ENCODE measurements at regions not wholly inside any gene's neighbourhood (a gene's known extent, or its start where the extent isn't known, plus 50 kb on each side); places are given as distances from the start of the nearest gene placed in this dataset.

DNA sequence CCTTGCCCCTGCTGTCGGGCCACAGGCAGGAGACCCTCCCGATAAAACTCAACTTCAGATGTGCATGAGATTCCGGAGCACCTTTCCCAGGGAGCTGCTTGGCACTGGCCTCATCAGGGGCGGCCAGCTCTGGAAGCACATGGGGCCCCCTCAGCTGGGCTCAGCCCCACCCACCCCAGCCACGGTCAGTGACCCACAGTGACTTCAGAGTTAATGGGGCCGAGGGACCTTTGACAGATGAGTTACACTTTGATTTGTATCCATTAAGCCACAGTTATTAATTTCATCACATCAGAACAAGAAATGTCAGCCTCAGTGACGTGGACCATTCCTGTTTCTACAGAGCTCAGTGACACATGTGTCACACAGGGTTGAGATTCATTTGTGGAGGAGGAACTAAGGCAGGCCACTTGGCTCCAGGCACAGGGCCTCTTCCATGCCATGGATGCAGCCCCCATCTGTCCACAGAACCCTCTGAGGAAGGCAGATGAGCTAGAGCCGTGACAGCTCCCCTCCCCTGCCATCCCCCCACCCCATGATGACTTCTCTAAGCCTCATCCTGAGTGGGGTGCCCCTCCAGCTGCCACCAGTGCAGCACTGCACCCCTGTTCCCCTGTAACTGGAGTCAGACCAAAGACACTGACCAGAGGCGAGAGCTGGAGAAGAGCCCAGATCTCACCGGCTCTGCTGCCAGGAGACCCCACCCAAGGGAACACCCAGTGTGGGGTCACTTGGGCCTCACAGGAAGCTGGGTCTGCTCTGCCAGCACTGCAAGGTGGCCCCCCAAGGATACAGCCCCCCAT, 69.4 kb upstream of the ADAMTS2 start:
- Mint-ChIP-seq H3K36me3 (ENCODE audit: low read depth, unreplicated experiment) (no peaks in the 10 kb centered on the region), H3K4me1 (ENCODE audit: low read depth, unreplicated experiment) (no peaks in the 10 kb centered on the region), H3K27me3 (ENCODE audit: low read depth, unreplicated experiment) (peaks cover 25% of the 10 kb centered on the region), H3K4me3 (ENCODE audit: unreplicated experiment) (no peak overlapping the region), H3K27ac (ENCODE audit: unreplicated experiment) (no peak overlapping the region), H3K9me3 (ENCODE audit: unreplicated experiment) (peaks cover 2% of the 10 kb centered on the region)
- Histone ChIP-seq H2AFZ (ENCODE audit: low read depth, low read length) (no peak overlapping the region), H3K4me3 (ENCODE audit: insufficient read depth, low read depth, low read length) (no peak overlapping the region), H4K20me1 (ENCODE audit: insufficient read depth, low read length) (no peaks in the 10 kb centered on the region), H3K9me3 (ENCODE audit: insufficient read depth, low read depth, low read length) (no peaks in the 10 kb centered on the region), H3K36me3 (ENCODE audit: insufficient read depth, low read length) (no peaks in the 10 kb centered on the region), H3K9ac (ENCODE audit: low read length) (no peak overlapping the region), H3K4me1 (ENCODE audit: insufficient read depth, low read length) (no peaks in the 10 kb centered on the region), H3K4me2 (ENCODE audit: low read length) (no peak overlapping the region), H3K27me3 (ENCODE audit: insufficient read depth, low read length) (no peaks in the 10 kb centered on the region), H3K27ac (ENCODE audit: low read depth, low read length) (no peak overlapping the region), H3K79me2 (ENCODE audit: insufficient read depth, low read length) (no peaks in the 10 kb centered on the region)
- no peak for FAIRE-seq
- DNase-seq (ENCODE audit: low read depth), result no peak
- TF ChIP-seq, protein P1, sequence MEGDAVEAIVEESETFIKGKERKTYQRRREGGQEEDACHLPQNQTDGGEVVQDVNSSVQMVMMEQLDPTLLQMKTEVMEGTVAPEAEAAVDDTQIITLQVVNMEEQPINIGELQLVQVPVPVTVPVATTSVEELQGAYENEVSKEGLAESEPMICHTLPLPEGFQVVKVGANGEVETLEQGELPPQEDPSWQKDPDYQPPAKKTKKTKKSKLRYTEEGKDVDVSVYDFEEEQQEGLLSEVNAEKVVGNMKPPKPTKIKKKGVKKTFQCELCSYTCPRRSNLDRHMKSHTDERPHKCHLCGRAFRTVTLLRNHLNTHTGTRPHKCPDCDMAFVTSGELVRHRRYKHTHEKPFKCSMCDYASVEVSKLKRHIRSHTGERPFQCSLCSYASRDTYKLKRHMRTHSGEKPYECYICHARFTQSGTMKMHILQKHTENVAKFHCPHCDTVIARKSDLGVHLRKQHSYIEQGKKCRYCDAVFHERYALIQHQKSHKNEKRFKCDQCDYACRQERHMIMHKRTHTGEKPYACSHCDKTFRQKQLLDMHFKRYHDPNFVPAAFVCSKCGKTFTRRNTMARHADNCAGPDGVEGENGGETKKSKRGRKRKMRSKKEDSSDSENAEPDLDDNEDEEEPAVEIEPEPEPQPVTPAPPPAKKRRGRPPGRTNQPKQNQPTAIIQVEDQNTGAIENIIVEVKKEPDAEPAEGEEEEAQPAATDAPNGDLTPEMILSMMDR (IDR thresholded peaks at IDR 0.05; ENCODE audit: insufficient read depth, low read depth, low read length), result no peak
- no peak for TF ChIP-seq EZH2 (IDR thresholded peaks at IDR 0.05; ENCODE audit: insufficient read depth, low read length)

DNA sequence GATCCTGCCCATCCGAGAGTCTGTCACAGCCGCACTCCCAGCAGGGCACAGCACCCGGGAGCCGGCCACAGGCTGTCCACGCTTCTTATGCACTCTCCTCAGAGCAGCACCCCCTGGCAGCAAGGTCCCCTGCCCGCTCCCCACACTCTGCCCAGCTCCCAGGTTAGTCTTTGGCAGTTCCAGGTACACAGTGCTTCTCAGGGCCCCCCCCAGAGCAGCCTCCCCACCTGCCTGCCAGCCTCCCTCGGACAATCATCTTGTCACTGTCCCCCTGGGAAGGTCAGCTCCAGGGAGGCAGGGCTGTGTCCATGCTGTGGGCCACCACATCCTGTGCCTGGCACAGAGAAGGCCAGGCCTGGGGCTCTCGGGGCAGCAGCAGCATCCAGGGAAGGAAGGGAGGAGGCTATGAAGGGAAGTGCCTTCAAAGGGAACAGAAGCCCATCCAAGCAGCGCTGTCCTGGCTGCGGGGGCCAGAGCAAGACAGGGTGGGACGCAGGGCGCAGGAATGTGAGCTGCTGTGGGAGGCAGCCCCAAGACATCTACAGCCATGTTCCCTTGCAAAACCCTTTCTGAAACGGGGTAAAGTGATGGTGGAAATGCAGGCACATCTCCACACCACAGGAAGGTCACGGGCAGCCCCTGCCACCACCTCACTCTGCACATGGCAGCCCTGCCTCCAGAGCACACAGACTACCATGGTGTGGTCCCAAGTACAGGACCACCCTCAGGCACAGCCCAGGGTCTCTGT, 68.6 kb upstream of the ADAMTS2 start:
- Mint-ChIP-seq H3K4me3 (ENCODE audit: unreplicated experiment) (no peak overlapping the region), H3K9me3 (ENCODE audit: unreplicated experiment) (peaks cover 2% of the 10 kb centered on the region), H3K27me3 (ENCODE audit: low read depth, unreplicated experiment) (peaks cover 19% of the 10 kb centered on the region), H3K27ac (ENCODE audit: unreplicated experiment) (no peak overlapping the region), H3K36me3 (ENCODE audit: low read depth, unreplicated experiment) (no peaks in the 10 kb centered on the region), H3K4me1 (ENCODE audit: low read depth, unreplicated experiment) (no peaks in the 10 kb centered on the region)
- Histone ChIP-seq H3K4me2 (ENCODE audit: low read length) (no peak overlapping the region), H3K4me1 (ENCODE audit: insufficient read depth, low read length) (no peaks in the 10 kb centered on the region), H3K36me3 (ENCODE audit: insufficient read depth, low read length) (no peaks in the 10 kb centered on the region), H3K9ac (ENCODE audit: low read length) (no peak overlapping the region), H4K20me1 (ENCODE audit: insufficient read depth, low read length) (no peaks in the 10 kb centered on the region), H2AFZ (ENCODE audit: low read depth, low read length) (no peak overlapping the region), H3K79me2 (ENCODE audit: insufficient read depth, low read length) (no peaks in the 10 kb centered on the region), H3K27ac (ENCODE audit: low read depth, low read length) (no peak overlapping the region), H3K9me3 (ENCODE audit: insufficient read depth, low read depth, low read length) (no peaks in the 10 kb centered on the region), H3K27me3 (ENCODE audit: insufficient read depth, low read length) (no peaks in the 10 kb centered on the region), H3K4me3 (ENCODE audit: insufficient read depth, low read depth, low read length) (no peak overlapping the region)
- no peak for TF ChIP-seq EZH2 (IDR thresholded peaks at IDR 0.05; ENCODE audit: insufficient read depth, low read length)
- TF ChIP-seq, protein P1 (IDR thresholded peaks at IDR 0.05; ENCODE audit: insufficient read depth, low read depth, low read length), result no peak
- FAIRE-seq (no peak), DNase-seq (ENCODE audit: low read depth) (no peak)

All from astrocyte (in vitro differentiated cells and primary cell).